ENCODE measurements at regions not wholly inside any gene's neighbourhood (a gene's known extent, or its start where the extent isn't known, plus 50 kb on each side); places are given as distances from the start of the nearest gene placed in this dataset.

DNA sequence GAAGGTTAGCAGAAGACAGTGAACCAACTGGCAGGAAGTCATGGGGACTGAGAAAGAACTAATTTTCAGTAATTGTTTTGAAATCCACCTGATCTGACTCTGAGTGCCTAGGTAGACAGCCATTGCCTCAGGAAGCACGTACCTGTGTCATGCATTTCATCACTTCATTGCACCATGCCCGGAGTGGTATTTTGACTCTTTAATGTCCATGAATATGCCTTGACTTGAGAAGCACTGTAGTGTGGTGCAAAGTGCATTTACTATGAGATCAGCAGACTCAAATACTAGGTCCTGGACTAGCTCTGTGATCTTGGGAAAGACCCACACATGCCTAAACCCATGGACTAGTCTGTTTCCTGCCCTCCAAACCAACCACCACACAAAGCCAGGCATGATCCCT, 370.9 kb upstream of the MARCKS start:
- TF ChIP-seq, protein P1, sequence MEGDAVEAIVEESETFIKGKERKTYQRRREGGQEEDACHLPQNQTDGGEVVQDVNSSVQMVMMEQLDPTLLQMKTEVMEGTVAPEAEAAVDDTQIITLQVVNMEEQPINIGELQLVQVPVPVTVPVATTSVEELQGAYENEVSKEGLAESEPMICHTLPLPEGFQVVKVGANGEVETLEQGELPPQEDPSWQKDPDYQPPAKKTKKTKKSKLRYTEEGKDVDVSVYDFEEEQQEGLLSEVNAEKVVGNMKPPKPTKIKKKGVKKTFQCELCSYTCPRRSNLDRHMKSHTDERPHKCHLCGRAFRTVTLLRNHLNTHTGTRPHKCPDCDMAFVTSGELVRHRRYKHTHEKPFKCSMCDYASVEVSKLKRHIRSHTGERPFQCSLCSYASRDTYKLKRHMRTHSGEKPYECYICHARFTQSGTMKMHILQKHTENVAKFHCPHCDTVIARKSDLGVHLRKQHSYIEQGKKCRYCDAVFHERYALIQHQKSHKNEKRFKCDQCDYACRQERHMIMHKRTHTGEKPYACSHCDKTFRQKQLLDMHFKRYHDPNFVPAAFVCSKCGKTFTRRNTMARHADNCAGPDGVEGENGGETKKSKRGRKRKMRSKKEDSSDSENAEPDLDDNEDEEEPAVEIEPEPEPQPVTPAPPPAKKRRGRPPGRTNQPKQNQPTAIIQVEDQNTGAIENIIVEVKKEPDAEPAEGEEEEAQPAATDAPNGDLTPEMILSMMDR (IDR thresholded peaks at IDR 0.05; ENCODE audit: insufficient read depth, low read depth, low read length), result no peak
- no peak for TF ChIP-seq EZH2 (IDR thresholded peaks at IDR 0.05; ENCODE audit: insufficient read depth, low read length)
